Astrocyte (in vitro differentiated cells and primary cell): ENCODE measurements at regions not wholly inside any gene's neighbourhood (a gene's known extent, or its start where the extent isn't known, plus 50 kb on each side); places are given as distances from the start of the nearest gene placed in this dataset.

Experiments used
- CTCF ChIP-seq: IDR thresholded peaks from 2 replicates; pipeline ENCODE4 v1.5.1; 2011; ENCODE audit warnings: low read depth, mild to moderate bottlenecking, inconsistent platforms, low read length, moderate library complexity; ENCODE audit not compliant: insufficient read depth
- EZH2 ChIP-seq: IDR thresholded peaks from 2 replicates; pipeline ENCODE4 v1.6.1; 2012; ENCODE audit warnings: mild to moderate bottlenecking, low read length, inconsistent platforms; ENCODE audit not compliant: insufficient read depth

GRCh38 chr17:77085926-77086432 is 54.8 kb upstream of the SEC14L1 start:
- no peak for TF ChIP-seq CTCF
- TF ChIP-seq EZH2: no peak
